Esophagus muscularis mucosa (tissue), 4 donors: ENCODE measurements at regions not wholly inside any gene's neighbourhood (a gene's known extent, or its start where the extent isn't known, plus 50 kb on each side); places are given as distances from the start of the nearest gene placed in this dataset.

Source experiments
- EP300 ChIP-seq: sonication (generic); formaldehyde crosslinking; IDR thresholded peaks from one replicate; pipeline ENCODE4 v1.6.1; 2017; ENCODE audit warnings: antibody characterized with exemption
- POLR2AphosphoS5 ChIP-seq, 2 donors: sonication (generic); formaldehyde crosslinking; IDR thresholded peaks; one replicate each; pipeline ENCODE4 v1.6.1; 2017; ENCODE audit warnings: antibody characterized with exemption in 2 of 2
- TF ChIP-seq, protein P1 (sequence below), 3 experiments: fragments of 200-600 bp in 2 of 3; fragments of 450-650 bp in 1 of 3; sonication (generic) in 2 of 3; IDR thresholded peaks; one replicate each; pipeline ENCODE4 v1.5.1; 2017 to 2019; ENCODE audit warnings: antibody characterized with exemption in 3 of 3, mild to moderate bottlenecking in 2 of 3, moderate library complexity in 1 of 3

GRCh38 chr3:19065027-19065426, 83.3 kb upstream of the KCNH8 start:
- TF ChIP-seq, protein P1, sequence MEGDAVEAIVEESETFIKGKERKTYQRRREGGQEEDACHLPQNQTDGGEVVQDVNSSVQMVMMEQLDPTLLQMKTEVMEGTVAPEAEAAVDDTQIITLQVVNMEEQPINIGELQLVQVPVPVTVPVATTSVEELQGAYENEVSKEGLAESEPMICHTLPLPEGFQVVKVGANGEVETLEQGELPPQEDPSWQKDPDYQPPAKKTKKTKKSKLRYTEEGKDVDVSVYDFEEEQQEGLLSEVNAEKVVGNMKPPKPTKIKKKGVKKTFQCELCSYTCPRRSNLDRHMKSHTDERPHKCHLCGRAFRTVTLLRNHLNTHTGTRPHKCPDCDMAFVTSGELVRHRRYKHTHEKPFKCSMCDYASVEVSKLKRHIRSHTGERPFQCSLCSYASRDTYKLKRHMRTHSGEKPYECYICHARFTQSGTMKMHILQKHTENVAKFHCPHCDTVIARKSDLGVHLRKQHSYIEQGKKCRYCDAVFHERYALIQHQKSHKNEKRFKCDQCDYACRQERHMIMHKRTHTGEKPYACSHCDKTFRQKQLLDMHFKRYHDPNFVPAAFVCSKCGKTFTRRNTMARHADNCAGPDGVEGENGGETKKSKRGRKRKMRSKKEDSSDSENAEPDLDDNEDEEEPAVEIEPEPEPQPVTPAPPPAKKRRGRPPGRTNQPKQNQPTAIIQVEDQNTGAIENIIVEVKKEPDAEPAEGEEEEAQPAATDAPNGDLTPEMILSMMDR (IDR thresholded peaks at IDR 0.05): peak in 2 of 3 experiments; percentile 23 to 29
- TF ChIP-seq POLR2AphosphoS5 (IDR thresholded peaks at IDR 0.05) (no peak), EP300 (no peak)
